Spleen (tissue), 11 donors: ENCODE measurements at regions not wholly inside any gene's neighbourhood (a gene's known extent, or its start where the extent isn't known, plus 50 kb on each side); places are given as distances from the start of the nearest gene placed in this dataset.

Experiments used
- DNase-seq: peaks from one replicate; pipeline ENCODE4 v3.0.0-alpha.2; 2020
- H3K27ac ChIP-seq, 8 donors: fragments of 200-600 bp; sonication (generic) in 7 of 8; 1 replicate in 4 of 8; 2 replicates in 4 of 8; pipeline versions ENCODE4 v1.5.0 to v1.8.0; 2016 to 2021; ENCODE audit warnings: inconsistent platforms in 4 of 8, mild to moderate bottlenecking in 4 of 8, moderate library complexity in 1 of 8
- H3K27me3 ChIP-seq, 7 donors: fragments of 200-600 bp; sonication (generic) in 6 of 7; replicated peaks in 1 of 7; 1 replicate in 4 of 7; 2 replicates in 3 of 7; pipeline versions ENCODE4 v1.5.0 to v1.8.0; 2016 to 2021; ENCODE audit warnings: inconsistent platforms in 3 of 7, mild to moderate bottlenecking in 1 of 7
- H3K36me3 ChIP-seq, 6 donors: fragments of 200-600 bp; sonication (generic) in 5 of 6; 1 replicate in 4 of 6; 2 replicates in 2 of 6; pipeline versions ENCODE4 v1.5.0 to v1.8.0; 2016 to 2021; ENCODE audit warnings: inconsistent platforms in 2 of 6
- H3K4me1 ChIP-seq, 6 donors: fragments of 200-600 bp; sonication (generic) in 5 of 6; 1 replicate in 3 of 6; 2 replicates in 3 of 6; pipeline versions ENCODE4 v1.5.0 to v1.8.0; 2016 to 2021; ENCODE audit warnings: inconsistent platforms in 3 of 6
- H3K4me3 ChIP-seq, 8 donors: fragments of 200-600 bp; sonication (generic) in 7 of 8; 1 replicate in 4 of 8; 2 replicates in 4 of 8; pipeline versions ENCODE4 v1.5.0 to v1.8.0; 2016 to 2021; ENCODE audit warnings: inconsistent platforms in 4 of 8, mild to moderate bottlenecking in 4 of 8, moderate library complexity in 2 of 8
- H3K9me3 ChIP-seq, 8 donors: fragments of 200-600 bp; sonication (generic) in 7 of 8; 1 replicate in 4 of 8; 2 replicates in 4 of 8; pipeline versions ENCODE4 v1.5.0 to v1.8.0; 2016 to 2021; ENCODE audit warnings: inconsistent platforms in 4 of 8
- CTCF ChIP-seq, 11 experiments: fragments of 200-600 bp in 7 of 11; fragments of 450-650 bp in 4 of 11; sonication (generic) in 4 of 11; IDR thresholded peaks in 8 of 11; conservative IDR thresholded peaks in 3 of 11; 1 replicate in 7 of 11; 2 replicates in 4 of 11; pipeline versions ENCODE4 v1.4.0 to v1.8.0; 2016 to 2021; ENCODE audit warnings: antibody characterized with exemption in 11 of 11, inconsistent platforms in 4 of 11, mild to moderate bottlenecking in 1 of 11
- POLR2A ChIP-seq, 3 donors: fragments of 450-650 bp; IDR thresholded peaks; one replicate each; pipeline ENCODE4 v1.5.1; 2017; ENCODE audit warnings: antibody characterized with exemption in 3 of 3, mild to moderate bottlenecking in 1 of 3
- POLR2AphosphoS5 ChIP-seq, 3 donors: sonication (generic); formaldehyde crosslinking; IDR thresholded peaks; one replicate each; pipeline ENCODE4 v1.5.1; 2017; ENCODE audit warnings: antibody characterized with exemption in 3 of 3
- WGBS, 5 donors: extraction: QIAGEN DNeasy Blood & Tissue Kit in 3 of 5; methylation state at CpG; one replicate each; pipeline versions ENCODE4 v1.1.5 to v1.1.7; 2013 to 2018; 5-methylcytosine and 5-hydroxymethylcytosine counted together
- intact Hi-C: fragments of 100-400 bp; cut with DNase I; formaldehyde crosslinking; loops from one replicate; pipeline ENCODE4 v1.15.0; 2023; ENCODE audit warnings: low total_unique reads
- donor health status: healthy with polysubstance abuse.
- donor health status: DM: no; HTN: no; CAD: no; lungs with moderate emphysema.
- donor health status: DM: no; HTN: no; CAD: no.
- donor health status: Bipolar disorder and iron deficiency.
- donor health status: healthy.
- donor health status: DM: no; HTN: no; CAD: no.
- donor health status: DM: yes; HTN: yes; CAD: no.

- intact Hi-C loops: no loop called here
- H3K4me3 ChIP-seq: no peak overlapping the region
- no peaks in the 10 kb centered on the region for H3K9me3 ChIP-seq
Measured at GRCh38 chr1:172969611-172970010, 81.1 kb downstream of the TNFSF18 start.

GRCh38 chr1:172970186-172970585, 80.6 kb downstream of the TNFSF18 start:
- 95 to 100% (median 98%) methylated on average over 1 of the region's 1 CpG for WGBS, 5 donors

More at GRCh38 chr1:172969611-172970010, 81.1 kb downstream of the TNFSF18 start:
- no peaks in the 10 kb centered on the region for H3K27me3 ChIP-seq
- no peaks in the 10 kb centered on the region for H3K4me1 ChIP-seq
- no peaks in the 10 kb centered on the region for H3K36me3 ChIP-seq
- no peak overlapping the region for H3K27ac ChIP-seq
- no peak for DNase-seq
- TF ChIP-seq POLR2AphosphoS5 (IDR thresholded peaks at IDR 0.05) (no peak), POLR2A (IDR thresholded peaks at IDR 0.05) (no peak), CTCF (IDR thresholded peaks at IDR 0.05 in 8 of 11, conservative IDR thresholded peaks at IDR 0.05 in 3 of 11) (no peak)

GRCh38 chr1:172971241-172971640, 79.5 kb downstream of the TNFSF18 start:
- DNase-seq: no peak
- Histone ChIP-seq H3K36me3 (no peaks in the 10 kb centered on the region), H3K9me3 (no peaks in the 10 kb centered on the region), H3K27ac (no peak overlapping the region), H3K4me3 (no peak overlapping the region), H3K27me3 (no peaks in the 10 kb centered on the region), H3K4me1 (no peaks in the 10 kb centered on the region)
- intact Hi-C loops: no loop called here
- WGBS, 5 donors: 78 to 95% (median 85%) methylated on average over 4 of the region's 4 CpGs
- TF ChIP-seq CTCF (IDR thresholded peaks at IDR 0.05 in 8 of 11, conservative IDR thresholded peaks at IDR 0.05 in 3 of 11) (no peak), POLR2A (IDR thresholded peaks at IDR 0.05) (no peak), POLR2AphosphoS5 (IDR thresholded peaks at IDR 0.05) (no peak)

More at GRCh38 chr1:172970186-172970585, 80.6 kb downstream of the TNFSF18 start:
- intact Hi-C loops: no loop called here
- Histone ChIP-seq H3K27ac (no peak overlapping the region), H3K36me3 (no peaks in the 10 kb centered on the region), H3K9me3 (no peaks in the 10 kb centered on the region), H3K4me3 (no peak overlapping the region), H3K4me1 (no peaks in the 10 kb centered on the region), H3K27me3 (no peaks in the 10 kb centered on the region)
- no peak for DNase-seq
- TF ChIP-seq POLR2AphosphoS5 (IDR thresholded peaks at IDR 0.05) (no peak), CTCF (IDR thresholded peaks at IDR 0.05 in 8 of 11, conservative IDR thresholded peaks at IDR 0.05 in 3 of 11) (no peak), POLR2A (IDR thresholded peaks at IDR 0.05) (no peak)

- Histone ChIP-seq H3K4me3 (no peak overlapping the region), H3K4me1 (no peaks in the 10 kb centered on the region), H3K27ac (no peak overlapping the region), H3K27me3 (no peaks in the 10 kb centered on the region), H3K36me3 (no peaks in the 10 kb centered on the region), H3K9me3 (no peaks in the 10 kb centered on the region)
- intact Hi-C loops: no loop called here
- TF ChIP-seq CTCF (IDR thresholded peaks at IDR 0.05 in 8 of 11, conservative IDR thresholded peaks at IDR 0.05 in 3 of 11) (no peak), POLR2AphosphoS5 (IDR thresholded peaks at IDR 0.05) (no peak), POLR2A (IDR thresholded peaks at IDR 0.05) (no peak)
- DNase-seq: no peak
- 87 to 93% (median 91%) methylated on average over 2 of the region's 2 CpGs for WGBS, 5 donors
Measured at GRCh38 chr1:172972258-172972657, 78.5 kb downstream of the TNFSF18 start.
